NK-92 (cell line): ENCODE measurements at regions not wholly inside any gene's neighbourhood (a gene's known extent, or its start where the extent isn't known, plus 50 kb on each side); places are given as distances from the start of the nearest gene placed in this dataset.

Source experiments
- DNase-seq: peaks from one replicate; lab custom pipeline; 2025; ENCODE audit not compliant: unreplicated experiment; lab: John Stamatoyannopoulos, UW

DNA sequence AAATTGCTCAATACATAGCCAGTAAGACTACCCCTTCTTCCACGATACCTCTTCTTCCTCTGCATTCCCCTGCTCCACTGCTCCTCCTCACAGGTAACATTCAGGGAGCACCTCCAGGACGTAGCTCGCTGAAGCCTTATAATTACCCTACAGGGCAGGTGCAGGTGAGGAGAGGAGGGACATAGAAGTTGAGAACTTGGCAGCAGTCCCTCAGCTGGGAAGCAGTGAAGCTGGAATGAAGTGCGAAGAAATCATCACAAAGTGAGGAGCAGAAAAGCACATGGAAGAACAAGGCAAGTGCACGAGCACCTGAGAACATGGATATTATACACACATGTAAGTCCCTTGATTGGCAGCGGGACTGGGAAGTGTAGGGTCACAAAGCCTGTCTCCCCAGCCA lies 118.2 kb downstream of the HSD17B3 start:
- no peak for DNase-seq

DNA sequence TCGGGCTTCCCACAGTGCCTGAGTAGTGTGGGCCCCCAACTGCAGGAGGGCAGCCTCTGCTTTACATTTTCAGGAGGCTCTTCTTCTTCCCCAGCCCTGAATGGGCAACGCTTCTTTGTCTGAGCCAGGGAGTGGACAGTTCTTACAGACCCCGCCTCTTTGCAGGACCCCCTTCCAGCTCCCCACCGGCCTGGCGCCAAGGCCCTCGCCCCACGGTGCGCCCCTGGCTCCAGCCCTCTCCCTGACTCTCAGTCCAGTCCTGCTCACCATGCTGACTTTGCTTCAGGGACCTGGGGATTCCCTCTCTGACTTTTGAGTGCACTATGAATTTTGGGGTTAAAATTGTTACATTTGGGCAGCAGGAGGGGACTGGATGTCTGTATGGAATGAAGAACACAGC lies 123.8 kb downstream of the HSD17B3 start:
- DNase-seq, result no peak

DNA sequence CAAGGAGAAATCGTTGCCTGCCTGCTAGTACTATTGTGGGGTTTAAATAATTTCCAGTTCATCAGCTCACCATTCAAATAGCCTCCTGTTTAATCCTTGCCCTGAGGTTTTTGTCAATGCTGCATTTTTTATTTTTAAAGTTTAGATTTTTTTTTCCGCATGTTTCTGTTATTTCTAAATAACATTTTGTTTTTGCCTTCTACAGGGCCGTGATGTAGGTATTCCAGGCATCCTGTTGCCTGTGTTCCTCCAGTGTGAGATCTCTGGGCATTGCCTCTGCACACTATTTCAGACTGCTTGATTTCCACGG lies 124.3 kb downstream of the HSD17B3 start:
- no peak for DNase-seq

DNA sequence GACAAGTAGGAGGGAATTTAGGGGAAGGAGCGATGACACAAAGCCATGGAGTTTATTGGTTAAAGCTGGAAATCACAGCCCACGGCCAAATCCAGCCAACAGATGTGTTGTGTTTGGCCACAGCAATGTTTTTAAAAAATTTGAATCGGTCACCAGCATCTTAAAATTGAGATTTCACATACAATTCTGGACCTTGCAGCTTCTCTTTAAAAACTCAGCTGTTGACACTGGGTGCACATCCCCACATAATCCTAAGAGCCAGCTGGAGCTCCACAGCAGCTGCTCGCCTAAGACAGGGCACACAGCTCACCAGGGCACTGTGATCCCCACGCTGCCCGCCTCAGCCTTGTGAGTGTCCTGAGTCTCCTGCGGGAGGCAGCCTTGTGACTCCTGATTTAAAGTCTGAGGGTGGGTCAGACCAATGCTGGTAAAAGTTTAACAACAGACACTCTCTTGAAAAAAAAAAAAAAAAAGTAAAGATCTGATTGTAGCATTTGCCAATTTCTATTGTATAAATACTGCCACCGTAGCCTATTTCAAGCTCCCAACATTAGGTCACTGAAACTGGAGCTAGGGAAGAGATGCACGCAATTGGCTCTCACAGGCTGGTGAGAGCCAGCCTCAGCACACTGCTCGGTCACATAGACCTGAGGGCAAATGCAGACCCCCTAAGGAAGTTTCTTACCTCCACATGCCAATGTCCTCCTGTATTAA lies 124.8 kb downstream of the HSD17B3 start:
- DNase-seq, result no peak

DNA sequence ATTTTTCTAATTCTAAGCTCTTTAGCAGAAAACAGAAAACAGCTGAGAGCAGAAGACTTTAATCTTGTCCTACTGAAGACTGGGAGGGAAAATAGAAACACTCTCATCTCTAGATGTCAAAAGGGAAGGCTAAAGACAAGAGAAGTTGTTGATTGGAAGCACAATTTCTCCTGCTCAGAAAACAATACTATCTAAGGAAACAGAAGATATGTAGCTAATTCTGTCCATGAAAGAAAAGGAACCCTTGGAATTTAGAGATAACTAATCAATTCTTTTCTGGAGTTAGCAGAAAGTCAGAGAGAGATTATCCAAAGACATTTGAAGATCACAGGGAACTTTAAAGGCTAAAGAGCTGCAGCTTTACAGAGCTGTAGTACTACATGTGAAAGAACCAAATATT lies 126.2 kb downstream of the HSD17B3 start:
- DNase-seq, result no peak

DNA sequence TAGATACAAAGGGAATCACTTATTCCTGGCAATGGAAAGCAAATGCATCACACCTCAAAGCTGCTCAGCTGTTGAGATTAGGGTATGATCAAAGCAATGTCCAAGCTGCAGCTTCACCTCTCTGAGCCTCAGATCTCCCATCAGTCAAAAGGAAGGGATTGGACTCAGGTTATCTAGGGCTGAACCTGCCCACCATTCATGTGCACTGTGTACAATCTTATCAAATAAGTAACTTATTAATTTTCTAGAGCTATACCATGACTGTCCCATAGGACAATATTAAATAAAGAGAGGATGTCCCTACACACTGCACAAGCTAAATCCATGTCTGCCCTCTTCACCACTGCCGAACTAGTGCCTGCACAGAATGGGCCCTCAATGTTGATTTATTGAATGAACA lies 127.0 kb downstream of the HSD17B3 start:
- no peak for DNase-seq

DNA sequence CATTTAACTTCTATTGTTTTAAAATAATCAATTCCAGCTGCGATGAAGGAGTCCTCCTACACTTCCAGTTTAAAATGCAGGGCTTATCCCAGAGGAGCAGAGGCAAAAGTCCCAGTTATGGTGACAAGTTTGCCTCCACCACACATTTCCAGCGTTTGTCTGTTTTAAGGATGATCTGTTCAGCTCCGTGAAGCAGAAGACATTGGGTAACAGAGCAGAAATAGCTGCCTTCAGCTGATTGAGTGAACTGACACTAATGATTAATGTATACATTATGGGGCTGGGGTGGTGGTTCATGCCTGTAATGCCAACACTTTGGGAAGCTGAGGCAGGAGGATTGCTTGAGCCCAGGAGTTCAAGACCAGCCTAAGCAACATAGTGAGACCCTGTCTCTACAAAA lies 127.6 kb downstream of the HSD17B3 start:
- DNase-seq, result no peak

DNA sequence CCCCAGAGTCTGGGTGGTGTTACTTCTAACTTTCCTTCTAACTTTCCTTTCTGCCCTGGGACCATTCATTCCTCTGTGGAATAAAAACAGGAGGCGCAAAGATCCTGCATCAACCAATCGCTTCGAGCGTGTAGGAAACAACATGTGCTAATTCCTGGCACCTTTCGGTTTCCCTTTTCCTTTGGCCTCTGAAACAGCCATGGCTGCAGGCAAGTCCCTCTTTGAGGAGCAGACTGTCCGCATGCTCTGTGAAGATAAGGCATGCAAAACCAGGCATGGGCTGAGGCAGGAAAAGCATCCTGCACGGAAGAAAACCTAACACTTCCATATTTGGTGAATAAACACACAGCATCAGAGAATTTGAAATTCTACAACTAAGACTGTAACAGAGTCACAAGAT lies 128.3 kb downstream of the HSD17B3 start:
- DNase-seq, result no peak

DNA sequence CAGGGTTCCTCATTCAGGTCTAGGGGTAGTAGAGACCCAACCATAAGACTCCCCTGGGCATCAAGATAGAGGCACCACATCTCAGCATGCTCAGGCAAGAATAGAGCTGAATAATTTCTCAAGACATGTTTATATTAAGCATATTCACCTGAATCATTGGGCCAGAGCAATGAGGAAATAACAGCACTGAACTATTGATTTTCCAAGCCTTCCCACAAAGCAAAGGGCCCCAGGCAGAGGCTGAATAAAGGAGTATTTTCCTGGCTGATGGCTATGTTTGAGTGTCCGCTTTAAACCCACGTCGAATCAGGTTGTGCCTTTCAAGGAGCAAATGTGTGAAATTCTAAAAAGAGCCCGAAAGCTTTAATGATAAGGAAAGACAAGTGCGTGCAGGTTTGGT lies 129.2 kb downstream of the HSD17B3 start:
- DNase-seq, result no peak

DNA sequence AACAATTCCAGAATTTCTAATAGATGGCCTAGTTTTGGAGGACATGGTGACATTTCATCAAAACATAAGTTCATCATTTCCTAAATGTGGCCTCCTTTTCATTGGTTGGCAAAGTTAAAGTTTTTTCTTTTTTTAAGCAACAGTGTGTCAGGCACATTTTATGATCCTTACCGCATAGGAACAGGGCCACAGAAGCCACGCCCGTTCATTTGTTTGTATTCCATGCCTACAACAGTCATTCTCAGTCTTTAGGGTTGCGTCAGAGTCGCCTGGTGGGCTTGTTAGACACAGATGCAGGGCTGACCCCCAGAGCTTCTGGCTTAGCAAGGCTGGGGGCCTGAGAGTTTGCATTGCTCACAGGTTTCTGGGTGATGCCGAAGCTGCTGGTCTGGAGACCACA lies 130.2 kb downstream of the HSD17B3 start:
- no peak for DNase-seq

DNA sequence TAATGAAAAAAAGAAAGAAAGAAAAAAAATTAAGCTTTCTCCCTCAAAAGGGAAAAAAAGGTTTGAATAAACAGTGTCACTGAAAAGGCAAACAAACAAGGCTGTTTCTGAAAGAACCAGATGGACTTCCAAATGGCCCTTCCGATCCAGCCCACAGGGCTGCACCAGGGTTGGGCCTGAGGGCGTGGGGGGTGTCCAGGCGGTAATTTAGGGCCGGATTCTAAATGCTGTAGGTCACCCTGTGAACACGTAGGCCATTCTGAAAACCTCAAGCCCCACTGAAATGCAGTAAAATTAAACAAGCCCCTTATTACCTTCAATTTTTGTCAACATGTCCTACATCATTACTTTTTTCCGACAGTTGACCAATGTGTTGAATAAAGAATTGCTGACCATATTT lies 132.1 kb downstream of the HSD17B3 start:
- no peak for DNase-seq

DNA sequence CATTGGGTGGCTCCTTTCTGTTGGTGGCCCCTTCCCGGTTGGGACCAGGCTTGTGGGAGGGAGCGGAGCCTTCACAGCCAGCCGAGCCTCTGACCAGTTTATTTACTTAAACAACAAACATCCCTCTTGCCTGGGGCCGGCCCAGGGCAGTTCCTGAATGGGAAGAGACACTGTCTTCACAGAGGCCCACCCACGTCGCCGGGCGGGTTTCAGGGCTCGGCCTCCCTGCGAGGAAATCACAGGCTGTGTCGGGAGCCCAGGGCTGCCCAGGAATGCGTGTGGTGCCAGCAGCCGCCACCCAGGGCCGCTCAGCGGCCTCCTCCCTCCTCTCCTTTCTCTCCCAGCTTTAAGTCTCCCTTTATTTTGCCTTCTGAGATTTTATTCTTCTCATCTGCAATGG lies 132.5 kb downstream of the HSD17B3 start:
- DNase-seq, result no peak

DNA sequence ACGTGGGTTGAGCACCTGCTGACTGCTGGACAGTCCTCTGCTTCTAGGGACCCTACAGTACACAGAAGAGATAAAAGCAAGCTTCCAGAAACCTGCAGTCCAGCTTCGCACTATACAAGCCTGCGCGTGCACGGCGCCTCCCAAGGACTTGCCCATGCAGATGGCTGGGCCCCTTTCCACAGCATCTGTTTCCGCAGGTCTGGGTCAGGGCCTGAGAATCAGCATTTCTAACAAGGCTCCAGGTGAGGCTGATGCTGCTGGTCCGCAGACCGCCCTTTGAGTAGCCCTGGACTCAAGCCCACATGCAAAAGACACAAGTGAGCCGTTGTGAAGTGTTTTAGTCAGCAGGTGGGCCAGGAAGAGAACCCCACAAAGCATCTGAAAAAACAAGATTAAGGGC lies 133.1 kb downstream of the HSD17B3 start:
- DNase-seq, result no peak

DNA sequence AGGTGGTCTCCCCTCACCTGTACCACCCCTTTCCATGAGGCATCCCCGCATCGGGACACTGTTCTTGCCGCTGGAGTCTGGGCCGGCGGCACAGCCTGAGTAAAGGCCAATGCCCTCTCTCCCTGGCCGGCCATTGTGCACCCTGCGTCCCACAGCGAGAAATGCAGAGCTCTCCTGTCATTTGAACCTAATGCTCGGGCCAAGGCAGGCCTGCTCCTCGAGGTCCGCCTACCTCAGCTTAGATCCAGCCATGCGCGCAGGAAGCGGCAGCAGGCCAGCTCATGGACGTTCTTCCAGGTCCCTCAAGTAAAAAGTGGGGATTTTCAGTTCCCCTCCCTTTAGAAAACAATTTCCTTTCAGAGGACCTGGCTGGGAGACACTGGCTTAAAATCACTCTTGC lies 135.0 kb downstream of the HSD17B3 start:
- no peak for DNase-seq

DNA sequence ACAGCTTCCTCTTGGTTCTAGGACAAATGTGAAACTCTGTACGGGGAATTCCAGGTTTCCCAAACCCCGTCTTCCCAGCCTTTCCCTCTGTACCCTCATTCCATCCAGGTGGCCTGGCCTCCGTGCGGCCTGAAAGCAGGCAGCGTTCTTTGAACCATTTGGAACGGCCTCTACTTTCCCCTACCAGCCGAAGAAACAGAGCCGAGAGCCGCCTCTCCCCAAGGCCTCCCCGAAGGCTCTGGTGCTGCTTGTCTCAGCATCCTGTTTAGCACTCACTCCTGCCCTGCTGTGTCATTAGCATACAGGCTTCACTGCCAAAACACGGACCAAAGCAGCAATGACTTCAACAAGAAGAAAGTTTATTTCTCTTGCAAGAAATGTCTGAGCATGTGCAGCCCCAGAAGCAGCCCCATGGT lies 137.7 kb downstream of the HSD17B3 start:
- no peak for DNase-seq

DNA sequence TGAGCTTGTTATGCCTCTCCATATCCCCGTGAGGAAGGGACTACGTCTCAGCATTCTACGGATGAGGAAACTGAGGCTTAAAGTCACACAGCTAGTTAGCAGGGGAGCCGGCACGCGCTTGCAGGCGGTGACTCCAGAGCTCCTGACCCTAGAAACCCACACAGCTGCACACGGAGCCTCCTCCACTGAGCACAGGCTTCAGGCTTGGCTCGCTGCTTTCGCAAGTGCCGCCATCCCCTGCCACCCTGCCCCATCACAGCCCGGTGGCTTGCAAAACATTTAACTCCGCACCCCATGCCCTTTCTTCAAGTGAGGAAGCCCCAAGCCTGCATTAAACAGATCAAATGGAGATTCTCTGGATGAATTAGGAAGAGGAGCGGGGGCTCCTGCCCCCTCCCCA lies 138.3 kb downstream of the HSD17B3 start:
- no peak for DNase-seq

DNA sequence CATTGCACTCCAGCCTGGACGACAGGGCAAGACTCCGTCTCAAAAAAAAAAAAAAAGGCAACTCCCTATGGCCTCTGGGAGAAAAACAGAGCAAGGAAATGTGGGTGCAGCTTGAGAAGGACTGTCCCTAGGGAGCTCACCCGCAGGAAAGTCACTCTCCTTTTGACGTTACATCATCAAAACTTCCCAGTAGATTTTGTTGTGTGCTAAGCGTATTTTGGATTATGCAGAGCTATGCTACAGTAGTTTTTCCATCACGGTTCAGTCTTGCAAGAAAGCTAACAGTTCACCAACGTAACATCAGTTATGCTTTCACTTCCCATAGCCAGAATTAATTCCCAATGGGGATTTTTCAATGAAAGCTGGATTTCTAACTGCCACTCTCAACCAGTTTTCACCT lies 138.8 kb downstream of the HSD17B3 start:
- DNase-seq, result no peak

DNA sequence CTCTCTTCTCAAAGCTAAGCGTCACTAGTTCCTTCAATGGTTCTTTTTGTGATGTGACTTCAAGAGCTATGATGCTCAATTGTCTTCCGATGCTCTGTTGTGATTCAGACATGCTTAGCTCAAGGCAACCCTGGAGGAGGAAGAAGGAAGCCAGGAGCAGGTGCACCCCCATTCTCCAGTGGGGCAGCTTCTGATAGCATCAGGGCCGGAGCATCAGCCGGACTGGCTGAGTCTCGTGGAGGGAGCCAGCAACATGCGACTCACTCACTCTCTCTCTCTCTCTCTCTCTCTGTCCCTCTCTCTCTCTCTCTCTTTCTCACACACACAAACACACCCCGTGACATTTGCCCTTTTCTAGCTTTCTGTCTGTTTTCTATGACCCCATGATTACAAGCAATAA lies 140.2 kb downstream of the HSD17B3 start:
- no peak for DNase-seq

DNA sequence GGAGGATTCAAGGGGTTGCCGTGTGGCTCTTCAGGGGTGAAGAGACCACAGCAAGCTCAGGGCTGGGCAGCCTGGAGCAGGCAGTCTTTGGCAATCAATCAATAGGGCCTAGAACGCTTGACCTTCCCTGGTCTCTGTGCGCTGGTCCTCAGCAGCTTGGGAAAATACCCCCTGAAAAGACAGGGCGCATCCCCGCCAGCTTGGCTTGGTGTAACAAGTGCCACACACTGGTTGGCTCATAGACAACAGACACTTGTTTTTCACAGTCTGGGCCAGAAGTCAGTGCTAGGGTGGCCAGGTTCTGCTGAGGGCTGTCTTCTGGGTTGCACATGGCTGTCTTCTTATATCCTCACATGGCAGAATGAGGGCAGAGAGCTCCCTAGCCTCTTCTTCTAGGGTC lies 141.1 kb downstream of the HSD17B3 start:
- DNase-seq, result no peak

DNA sequence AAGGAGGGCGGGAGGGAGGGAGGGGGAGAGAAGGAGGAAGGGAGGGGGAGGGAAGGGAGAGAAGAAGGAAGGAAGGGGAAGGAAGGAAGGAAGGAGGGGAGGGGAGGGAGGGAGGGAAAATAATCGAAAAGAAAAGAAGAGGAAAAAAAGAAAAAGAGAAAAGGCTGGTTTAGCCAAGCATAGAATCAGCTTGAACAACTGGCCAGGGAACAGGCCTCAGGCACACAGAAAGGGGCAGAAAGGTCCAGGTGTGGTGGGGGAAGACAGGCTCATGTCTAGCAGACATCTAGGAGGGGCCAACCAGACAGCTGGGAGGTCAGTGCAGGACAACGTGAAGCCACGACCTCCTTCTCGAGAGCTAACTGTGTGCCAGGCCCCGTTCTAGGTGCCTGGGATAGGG lies 141.8 kb downstream of the HSD17B3 start:
- DNase-seq, result no peak

DNA sequence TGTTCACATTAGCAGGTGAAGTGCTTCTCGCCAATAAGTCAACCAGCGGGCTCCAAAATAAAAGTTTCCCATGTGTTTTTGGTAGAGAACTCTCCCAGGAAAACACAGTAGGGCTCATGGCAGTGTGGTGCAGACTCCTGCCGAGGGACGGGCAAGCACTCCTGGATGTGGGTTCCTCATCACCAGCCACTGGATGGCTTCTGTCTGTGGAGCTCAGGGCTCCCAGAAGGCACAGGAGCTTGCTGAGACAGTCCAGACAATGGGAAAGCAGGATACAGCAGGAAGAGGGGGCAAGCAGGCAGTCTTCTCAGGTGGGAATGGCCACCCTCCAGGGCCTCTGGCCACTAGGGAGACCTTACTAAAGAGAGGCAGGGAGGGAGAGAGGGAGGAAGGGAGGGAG lies 142.4 kb downstream of the HSD17B3 start:
- no peak for DNase-seq

DNA sequence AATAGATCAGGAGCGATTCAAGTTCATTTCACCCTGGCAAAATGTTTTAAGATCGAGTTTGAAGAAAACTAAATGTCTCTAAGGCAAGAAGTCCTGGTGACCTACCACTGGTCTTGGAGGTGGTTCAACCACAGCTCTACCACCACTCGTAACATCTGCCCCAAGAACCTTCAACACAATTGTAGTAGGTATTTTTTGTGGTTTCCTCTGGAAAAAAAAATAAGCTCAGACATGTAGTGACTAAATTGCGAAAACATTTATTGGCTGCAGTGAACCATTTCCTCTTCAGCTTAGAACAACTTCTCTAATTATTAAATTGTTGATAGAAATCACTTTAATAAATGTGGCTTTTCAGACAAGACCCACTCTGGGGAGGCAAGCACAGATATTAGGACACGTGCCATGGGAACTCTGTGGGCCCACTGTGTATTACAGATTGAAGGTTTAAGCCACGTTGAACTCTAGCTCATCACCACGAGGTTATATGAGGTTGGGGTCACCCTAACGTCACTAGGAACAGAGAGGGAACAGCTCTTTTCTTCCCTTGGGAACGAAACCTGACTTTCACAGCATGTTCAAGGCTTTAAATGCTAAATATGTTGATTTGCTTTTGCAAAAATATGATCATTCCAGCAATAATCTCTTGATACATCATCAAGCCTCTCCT lies 142.9 kb downstream of the HSD17B3 start:
- no peak for DNase-seq

DNA sequence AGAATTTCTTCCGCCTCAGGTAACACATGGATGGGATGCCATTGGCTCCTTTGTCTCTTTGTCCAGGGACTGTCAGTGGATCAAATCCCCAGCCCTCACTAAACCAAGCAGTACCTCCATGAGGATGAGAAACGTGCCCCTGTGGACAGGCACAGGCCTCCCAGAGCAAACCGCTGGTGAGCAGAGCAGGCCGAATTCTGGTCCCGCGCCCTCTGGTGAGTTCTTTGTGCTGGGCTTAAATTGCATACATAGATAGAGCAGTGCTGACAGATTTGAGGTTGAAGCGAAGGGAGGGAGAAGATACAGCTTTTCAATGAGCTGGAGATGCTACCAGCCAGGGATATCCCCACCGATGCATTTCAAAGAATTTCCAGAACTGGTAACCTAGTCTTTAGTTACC lies 143.8 kb downstream of the HSD17B3 start:
- no peak for DNase-seq
